Gastrocnemius medialis (tissue), 4 donors: ENCODE measurements at regions not wholly inside any gene's neighbourhood (a gene's known extent, or its start where the extent isn't known, plus 50 kb on each side); places are given as distances from the start of the nearest gene placed in this dataset.

Experiments used
- CTCF ChIP-seq, 5 experiments: fragments of 450-650 bp in 3 of 5; fragments of 200-600 bp in 2 of 5; sonication (generic) in 2 of 5; IDR thresholded peaks in 4 of 5; conservative IDR thresholded peaks in 1 of 5; 1 replicate in 4 of 5; 2 replicates in 1 of 5; pipeline ENCODE4 v1.5.1; 2016 to 2019; ENCODE audit warnings: antibody characterized with exemption in 5 of 5, mild to moderate bottlenecking in 3 of 5, moderate library complexity in 3 of 5
- POLR2A ChIP-seq, 2 donors: fragments of 450-650 bp; IDR thresholded peaks; one replicate each; pipeline ENCODE4 v1.6.1; 2017; ENCODE audit warnings: antibody characterized with exemption in 2 of 2, mild to moderate bottlenecking in 2 of 2, moderate library complexity in 2 of 2

DNA sequence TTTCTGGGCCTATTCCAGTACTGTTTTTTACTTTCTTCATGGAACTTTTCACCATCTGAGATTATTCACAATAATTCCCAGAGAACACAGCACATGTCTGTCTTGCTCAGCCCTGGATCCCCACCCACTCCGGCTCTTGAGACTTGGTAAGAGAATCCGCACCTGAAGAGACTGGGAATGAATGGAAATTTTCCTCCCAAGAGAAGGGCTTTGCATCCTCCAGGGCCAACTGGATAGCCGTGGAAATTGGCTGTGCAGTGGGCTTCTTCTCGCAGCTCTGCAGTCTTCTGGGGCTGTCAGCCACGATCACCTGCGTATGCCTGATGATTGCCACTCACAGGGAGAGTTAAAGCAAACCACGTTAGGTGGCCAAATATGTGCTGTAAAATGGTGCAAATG lies 159.1 kb downstream of the THBS2 start:
- TF ChIP-seq CTCF (IDR thresholded peaks at IDR 0.05 in 4 of 5, conservative IDR thresholded peaks at IDR 0.05 in 1 of 5) = no peak
- TF ChIP-seq POLR2A (IDR thresholded peaks at IDR 0.05) = no peak
